Thyroid gland (tissue), 4 donors: ENCODE measurements at regions not wholly inside any gene's neighbourhood (a gene's known extent, or its start where the extent isn't known, plus 50 kb on each side); places are given as distances from the start of the nearest gene placed in this dataset.

Experiments
- CTCF ChIP-seq, 6 experiments: fragments of 200-600 bp in 3 of 6; fragments of 450-650 bp in 3 of 6; sonication (generic) in 3 of 6; IDR thresholded peaks; one replicate each; pipeline ENCODE4 v1.5.1; 2016 to 2019; ENCODE audit warnings: antibody characterized with exemption in 6 of 6, mild to moderate bottlenecking in 2 of 6, inconsistent platforms in 1 of 6, moderate library complexity in 1 of 6
- POLR2A ChIP-seq, 2 donors: fragments of 450-650 bp; IDR thresholded peaks; one replicate each; pipeline ENCODE4 v1.6.1; 2017; ENCODE audit warnings: antibody characterized with exemption in 2 of 2, mild to moderate bottlenecking in 2 of 2, moderate library complexity in 1 of 2

- TF ChIP-seq CTCF (IDR thresholded peaks at IDR 0.05) (no peak), POLR2A (IDR thresholded peaks at IDR 0.05) (no peak)
Observed at GRCh38 chr18:32544088-32544487, 73.4 kb upstream of the GAREM1 start.
